ENCODE measurements at regions not wholly inside any gene's neighbourhood (a gene's known extent, or its start where the extent isn't known, plus 50 kb on each side); places are given as distances from the start of the nearest gene placed in this dataset.

- Histone ChIP-seq H3K27me3 (no peaks in the 10 kb centered on the region), H3K27ac (no peak overlapping the region), H3K4me1 (no peaks in the 10 kb centered on the region), H3K9me3 (no peaks in the 10 kb centered on the region), H3K4me3 (no peak overlapping the region), H3K36me3 (replicated peaks in 1 of 2; ENCODE audit: insufficient read depth in 1 of 2, low read depth in 2 of 2) (no peaks in the 10 kb centered on the region)
- ATAC-seq (no peak), DNase-seq (no peak)
- intact Hi-C loops (cut with DNase I) = no loop called here
- TF ChIP-seq CTCF (IDR thresholded peaks at IDR 0.05) = no peak
- no peak for TF ChIP-seq POLR2A (IDR thresholded peaks at IDR 0.05)
- 94 to 95% methylated on average over 4 of the region's 4 CpGs for WGBS, 2 donors
These were observed 123.9 kb downstream of the ACKR3 start for GRCh38 chr2:236693531-236693930.

- intact Hi-C loops (cut with DNase I) = no loop called here
- Histone ChIP-seq H3K4me1 (no peaks in the 10 kb centered on the region), H3K27me3 (no peaks in the 10 kb centered on the region), H3K4me3 (no peak overlapping the region), H3K27ac (no peak overlapping the region), H3K36me3 (replicated peaks in 1 of 2; ENCODE audit: insufficient read depth in 1 of 2, low read depth in 2 of 2) (no peaks in the 10 kb centered on the region), H3K9me3 (no peaks in the 10 kb centered on the region)
- WGBS, 2 donors = 85 to 88% methylated on average over 10 of the region's 10 CpGs
- TF ChIP-seq CTCF (IDR thresholded peaks at IDR 0.05) (no peak), POLR2A (IDR thresholded peaks at IDR 0.05) (no peak)
- ATAC-seq (no peak), DNase-seq (no peak)
These were observed 124.7 kb downstream of the ACKR3 start for GRCh38 chr2:236694146-236694888.

GRCh38 chr2:236696834-236697233 lies 127.2 kb downstream of the ACKR3 start:
- no peak for DNase-seq
- no peak overlapping the region for H3K27ac ChIP-seq
- no peak for TF ChIP-seq CTCF (IDR thresholded peaks at IDR 0.05)
- no peak overlapping the region for H3K4me3 ChIP-seq
- no peaks in the 10 kb centered on the region for H3K27me3 ChIP-seq
- no peaks in the 10 kb centered on the region for H3K9me3 ChIP-seq
- 59 to 61% methylated on average over 3 of the region's 3 CpGs for WGBS, 2 donors
- H3K36me3 ChIP-seq (replicated peaks in 1 of 2; ENCODE audit: insufficient read depth in 1 of 2, low read depth in 2 of 2) = no peaks in the 10 kb centered on the region
- ATAC-seq = no peak
- intact Hi-C loops (cut with DNase I) = no loop called here
- H3K4me1 ChIP-seq = no peaks in the 10 kb centered on the region

- DNase-seq = no peak
- no peak for ATAC-seq
These were observed 128.5 kb downstream of the ACKR3 start for GRCh38 chr2:236698016-236698627.

More at GRCh38 chr2:236698016-236698627, 128.5 kb downstream of the ACKR3 start:
- H3K27ac ChIP-seq = no peak overlapping the region
- H3K27me3 ChIP-seq = no peaks in the 10 kb centered on the region
- TF ChIP-seq POLR2A (IDR thresholded peaks at IDR 0.05) (no peak), CTCF (IDR thresholded peaks at IDR 0.05) (no peak)
- peaks cover 12% of the 10 kb centered on the region for H3K4me1 ChIP-seq
- H3K9me3 ChIP-seq = no peaks in the 10 kb centered on the region
- intact Hi-C loops (cut with DNase I) = no loop called here
- H3K36me3 ChIP-seq (replicated peaks in 1 of 2; ENCODE audit: insufficient read depth in 1 of 2, low read depth in 2 of 2) = no peaks in the 10 kb centered on the region
- H3K4me3 ChIP-seq = no peak overlapping the region
- 85 to 88% methylated on average over 8 of the region's 8 CpGs for WGBS, 2 donors

Data from body of pancreas (tissue), 4 donors.